ENCODE measurements at regions not wholly inside any gene's neighbourhood (a gene's known extent, or its start where the extent isn't known, plus 50 kb on each side); places are given as distances from the start of the nearest gene placed in this dataset.
"Not testable (repeated sequence)": the region's sequence is repeated elsewhere in the genome, so short reads cannot be mapped to it uniquely, and the experiment has no call there.

DNA sequence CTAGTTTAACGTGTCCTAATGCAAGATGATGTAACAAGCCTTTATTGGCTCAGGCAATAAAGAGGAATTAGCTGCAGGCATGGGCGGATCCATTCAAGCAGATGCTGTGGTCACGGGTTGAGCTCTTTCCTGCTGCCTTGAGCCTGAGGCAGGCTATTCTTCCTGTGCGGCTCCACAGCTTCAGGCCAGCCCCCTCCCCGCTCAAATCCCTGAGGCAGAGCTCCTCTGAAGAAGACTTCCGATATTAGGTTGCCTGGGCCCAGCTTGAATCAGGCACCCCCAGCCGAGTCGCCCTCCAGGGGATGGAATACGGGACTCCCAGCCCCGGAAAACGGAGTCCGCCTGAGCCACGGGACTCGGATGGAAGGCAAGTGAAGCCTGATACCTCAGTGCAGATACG is 95.0 kb upstream of the RUFY1 start:
- DNase-seq: no peak

DNA sequence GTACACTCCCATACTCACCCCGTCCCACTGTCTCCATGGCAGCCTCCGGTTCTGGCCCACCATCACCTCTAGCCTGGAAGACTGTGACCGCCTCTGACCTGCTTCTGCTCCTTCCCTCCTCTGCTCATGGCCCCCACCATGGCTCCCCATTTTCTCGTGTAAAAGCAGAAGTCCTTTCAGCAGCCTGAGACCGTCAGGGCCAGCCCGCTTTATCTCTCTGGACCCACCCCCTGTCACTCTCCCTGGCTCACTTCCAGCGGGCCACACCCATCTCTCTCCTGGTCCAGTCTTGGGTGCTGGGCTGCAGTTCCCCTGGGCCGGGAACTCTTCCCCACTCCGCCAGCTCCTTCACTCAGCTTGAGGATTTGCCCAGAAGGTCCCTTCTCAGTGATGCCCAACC is 96.0 kb upstream of the RUFY1 start:
- no peak for DNase-seq

DNA sequence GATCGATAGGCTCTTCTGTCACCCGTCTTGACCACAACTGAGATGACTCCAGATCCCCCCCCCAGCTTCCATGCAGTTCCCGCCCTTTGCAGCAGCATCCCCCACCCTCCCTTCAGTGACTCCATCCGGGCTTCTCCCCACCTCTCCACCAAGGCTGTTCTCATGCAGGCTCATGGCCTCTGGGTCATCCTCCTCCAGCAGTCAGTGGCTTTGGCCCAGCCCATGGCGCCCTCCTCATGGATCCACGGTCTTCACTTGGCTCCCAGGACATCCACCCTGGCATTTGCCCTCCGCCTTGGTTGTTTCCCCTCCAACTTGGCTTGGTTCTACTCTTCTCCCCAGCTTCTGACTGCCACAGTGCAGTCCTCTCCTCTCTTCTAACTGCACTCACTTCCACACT is 96.7 kb upstream of the RUFY1 start:
- no peak for DNase-seq

DNA sequence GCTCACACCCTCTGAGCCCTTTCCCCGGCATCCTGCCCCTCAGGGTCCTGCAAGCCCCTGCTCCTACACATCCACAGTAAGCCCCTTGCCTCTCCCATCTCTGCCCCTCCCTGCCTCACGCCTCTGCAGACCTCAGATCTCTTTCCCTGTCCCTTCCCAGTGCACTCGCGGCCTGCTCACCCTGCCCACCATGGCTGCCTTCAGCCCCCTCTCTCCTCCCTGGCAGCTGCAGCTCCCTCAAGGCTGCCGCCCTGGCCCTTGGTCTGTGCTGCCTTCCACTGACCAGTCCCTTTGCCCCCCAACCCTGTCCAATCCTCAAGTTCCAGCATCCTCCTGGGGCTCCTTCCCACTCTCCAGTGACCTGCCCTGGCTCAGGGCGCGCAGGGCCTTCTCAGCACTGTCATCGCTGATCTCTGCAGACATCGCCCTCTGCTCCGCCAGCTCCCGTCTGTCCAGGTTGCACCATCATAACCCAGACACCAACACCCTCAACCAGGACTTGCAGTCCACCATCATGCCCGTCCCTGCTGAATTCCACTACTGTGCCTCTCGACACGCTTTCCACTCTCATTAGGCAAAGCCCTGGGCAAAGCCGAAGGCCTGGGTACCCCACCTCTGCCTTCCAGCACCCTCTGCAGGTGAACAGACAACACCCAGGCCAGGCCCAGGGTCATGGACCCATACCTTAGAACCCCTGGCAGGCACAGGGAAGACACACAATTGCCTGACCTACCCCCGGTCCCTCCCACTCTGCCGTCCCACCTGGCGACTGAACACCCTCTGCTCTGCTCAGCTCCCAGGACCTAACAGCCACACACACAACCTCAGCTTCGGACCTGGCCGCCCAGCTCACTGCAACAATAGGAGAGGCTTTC is 97.8 kb upstream of the RUFY1 start:
- no peak for DNase-seq

DNA sequence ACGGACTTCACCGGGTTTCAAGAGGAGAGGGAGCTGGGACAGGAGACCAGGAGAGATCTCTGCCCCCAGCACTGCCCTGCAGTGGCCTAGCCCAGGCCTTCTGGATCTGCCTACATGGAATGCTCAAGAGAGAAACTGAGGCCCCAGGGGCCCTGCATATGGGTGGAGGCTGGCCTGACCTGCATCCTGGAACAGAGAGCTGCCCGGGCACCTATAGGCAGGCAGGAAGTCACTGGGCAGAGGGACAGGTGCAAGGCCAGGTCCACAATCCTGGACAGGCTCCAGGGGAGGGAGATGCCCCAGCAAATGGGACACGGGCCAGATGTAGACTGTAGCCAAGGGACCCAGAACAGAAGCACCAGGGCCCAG is 98.5 kb upstream of the RUFY1 start:
- no peak for DNase-seq

DNA sequence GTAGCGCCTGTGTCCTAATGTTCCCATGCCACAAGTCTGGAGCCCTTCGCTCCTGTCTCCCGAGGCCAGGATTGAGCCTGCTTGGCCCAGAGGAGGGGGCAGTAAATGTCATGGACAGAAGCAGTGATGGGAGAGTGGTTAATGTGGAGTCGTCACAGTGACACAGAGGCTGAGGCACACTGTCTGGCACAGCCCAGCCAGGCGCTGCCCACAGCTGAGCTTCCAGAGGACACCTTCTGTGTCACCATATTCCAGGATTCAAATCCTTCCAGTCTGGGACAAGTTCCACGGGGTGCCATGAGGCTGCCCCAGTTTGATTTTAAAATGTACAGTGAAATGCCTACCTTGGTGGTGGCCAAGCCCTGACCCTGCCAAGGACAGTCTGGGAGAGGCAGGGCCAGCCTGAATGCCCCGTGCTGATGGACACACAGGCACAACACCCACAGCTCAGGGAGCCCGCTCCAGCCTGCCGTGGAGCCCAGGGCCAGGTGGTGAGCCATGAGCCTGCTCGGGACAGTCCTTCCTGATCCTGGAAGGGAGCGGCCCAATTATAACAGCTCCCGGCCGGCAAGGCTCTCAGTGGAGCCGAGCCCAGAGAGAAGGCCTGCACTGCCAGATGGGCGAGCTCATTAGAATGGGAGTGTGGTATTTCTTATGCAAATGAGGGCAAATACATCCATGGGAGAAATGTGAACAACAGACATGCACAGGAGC is 99.1 kb upstream of the RUFY1 start:
- DNase-seq: no peak

DNA sequence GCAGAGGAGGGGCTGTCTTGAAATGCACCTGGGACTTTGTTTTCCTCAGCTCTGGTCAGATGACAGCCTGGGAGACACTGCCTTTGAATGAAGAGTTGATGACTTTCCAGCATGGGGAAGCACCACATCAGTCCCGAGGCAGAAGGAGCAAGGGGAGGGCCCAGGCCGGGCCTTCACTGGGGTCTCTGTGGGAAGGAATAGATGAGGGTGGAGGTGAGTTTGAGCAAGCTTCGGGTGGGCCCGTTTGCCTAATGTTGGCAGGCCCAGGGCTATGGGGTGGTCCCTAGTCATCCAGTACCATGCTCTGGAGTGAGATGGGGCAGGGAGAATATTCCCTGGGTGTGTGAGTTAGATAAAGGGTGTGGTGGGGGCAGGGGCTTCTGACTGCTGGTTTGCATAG is 100.4 kb upstream of the RUFY1 start:
- not testable (repeated sequence) for DNase-seq

DNA sequence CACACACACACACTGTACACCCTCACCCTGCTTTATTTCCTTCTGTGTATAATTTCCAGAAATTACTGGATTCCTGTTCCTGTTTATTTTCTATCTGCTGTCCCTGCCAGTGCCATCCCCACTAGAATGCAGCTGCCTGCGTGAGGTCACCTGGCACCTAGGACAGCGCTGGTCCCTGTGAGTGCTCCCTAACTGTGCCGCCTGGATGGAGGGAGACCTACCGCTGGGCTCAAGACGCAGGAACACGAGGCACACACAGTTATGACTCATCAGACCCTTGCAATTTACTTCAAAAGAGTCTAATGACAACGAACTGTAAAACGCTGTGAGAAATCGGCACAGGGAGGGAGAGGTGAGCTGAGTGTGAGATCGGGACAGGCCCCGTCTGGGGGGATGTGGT is 102.1 kb upstream of the RUFY1 start:
- not testable (repeated sequence) for DNase-seq

DNA sequence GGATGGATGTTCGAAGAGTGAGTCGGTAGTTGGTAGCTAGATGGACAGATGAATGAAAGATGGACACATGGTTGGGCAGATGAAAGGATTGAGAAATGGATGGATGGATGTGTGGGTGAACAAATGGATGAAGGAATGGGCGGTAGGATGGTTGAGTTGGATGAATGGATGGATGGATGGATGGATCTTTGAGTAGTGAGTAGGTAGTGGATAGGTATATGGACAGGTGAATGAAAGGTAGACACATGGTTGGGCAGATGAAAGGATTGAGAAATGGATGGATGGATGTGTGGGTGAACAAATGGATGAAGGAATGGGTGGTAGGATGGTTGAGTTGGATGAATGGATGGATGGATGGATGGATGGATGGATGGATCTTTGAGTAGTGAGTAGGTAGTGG is 97.0 kb upstream of the ADAMTS2 start:
- DNase-seq: not testable (repeated sequence)

DNA sequence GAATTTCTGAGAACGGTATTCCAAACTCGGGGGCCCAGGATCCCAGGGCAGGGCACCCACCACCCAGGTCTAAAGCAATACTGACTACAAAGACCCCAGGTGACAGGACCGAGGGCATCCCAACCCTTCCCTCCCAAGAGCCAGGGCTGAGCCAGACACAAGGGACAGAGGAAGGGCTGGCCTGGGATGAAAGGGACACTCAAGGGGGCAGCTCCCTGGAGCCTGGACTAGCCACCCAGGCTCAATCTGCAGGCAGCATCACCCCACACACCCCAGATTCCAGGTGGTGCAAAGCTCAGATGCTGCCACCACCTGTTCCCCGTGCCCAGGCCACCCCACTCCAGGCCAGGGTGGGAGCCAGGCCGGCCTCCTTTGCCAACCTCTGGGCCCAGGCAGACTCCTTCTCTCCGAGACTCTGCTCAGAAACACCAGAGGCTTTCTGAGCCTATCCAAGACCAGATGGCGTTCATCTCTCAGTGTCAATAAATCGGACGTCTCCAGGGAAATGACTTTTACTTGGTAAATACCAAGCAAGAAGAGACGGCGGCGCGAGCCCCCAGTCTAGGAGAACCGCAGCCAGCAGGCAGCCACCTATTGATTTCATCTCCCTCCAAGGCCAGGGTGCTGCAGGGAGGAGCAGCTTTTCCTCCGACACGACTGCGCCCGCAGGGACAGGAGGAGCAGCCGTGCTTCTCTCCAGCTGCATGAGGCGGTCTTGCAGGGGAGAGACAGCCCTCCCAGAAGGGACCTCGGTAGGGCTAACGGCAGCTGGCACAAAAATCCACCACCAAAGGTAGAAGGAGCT is 94.1 kb upstream of the ADAMTS2 start:
- no peak for DNase-seq

DNA sequence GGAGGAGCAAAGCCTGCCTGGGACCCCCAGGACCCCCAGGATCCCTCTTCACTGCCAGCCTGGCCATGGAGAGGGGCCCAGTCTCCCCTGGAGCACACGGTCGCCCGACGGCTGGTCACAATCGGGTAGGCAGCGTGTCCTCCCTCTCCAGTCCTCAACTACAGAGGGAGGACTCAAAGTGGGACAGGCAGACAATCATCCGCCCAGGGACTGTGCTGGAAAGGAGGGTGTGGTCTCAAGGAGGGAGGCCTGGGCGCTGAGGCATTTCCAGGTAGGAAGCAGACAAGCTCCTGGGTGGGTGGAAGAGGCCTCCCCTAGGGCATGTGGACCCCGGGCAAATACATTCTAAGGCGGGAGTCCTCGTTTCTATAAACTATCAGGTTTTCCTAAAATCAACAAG is 93.2 kb upstream of the ADAMTS2 start:
- no peak for DNase-seq

DNA sequence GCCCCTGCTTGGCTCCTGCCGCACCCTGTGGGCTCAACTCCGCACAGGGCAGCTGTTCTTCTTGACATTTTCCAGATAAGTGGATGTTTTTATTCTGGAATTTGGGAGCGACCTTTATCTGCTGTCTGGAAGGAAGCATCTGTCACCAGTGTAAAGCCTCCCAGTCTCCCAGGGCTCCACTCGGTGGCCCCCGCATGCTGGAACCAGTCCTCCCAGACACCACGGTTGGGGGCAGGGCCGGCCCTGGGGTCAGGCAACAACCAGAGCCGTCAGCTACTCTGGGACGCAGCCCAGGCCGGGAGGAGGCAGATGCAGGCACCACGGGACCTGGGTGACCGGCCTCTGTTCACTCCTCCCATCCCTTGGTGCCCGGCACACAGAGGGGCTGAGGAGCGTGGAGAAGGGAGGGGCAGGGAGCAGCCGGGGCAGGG is 92.8 kb upstream of the ADAMTS2 start:
- no peak for DNase-seq

DNA sequence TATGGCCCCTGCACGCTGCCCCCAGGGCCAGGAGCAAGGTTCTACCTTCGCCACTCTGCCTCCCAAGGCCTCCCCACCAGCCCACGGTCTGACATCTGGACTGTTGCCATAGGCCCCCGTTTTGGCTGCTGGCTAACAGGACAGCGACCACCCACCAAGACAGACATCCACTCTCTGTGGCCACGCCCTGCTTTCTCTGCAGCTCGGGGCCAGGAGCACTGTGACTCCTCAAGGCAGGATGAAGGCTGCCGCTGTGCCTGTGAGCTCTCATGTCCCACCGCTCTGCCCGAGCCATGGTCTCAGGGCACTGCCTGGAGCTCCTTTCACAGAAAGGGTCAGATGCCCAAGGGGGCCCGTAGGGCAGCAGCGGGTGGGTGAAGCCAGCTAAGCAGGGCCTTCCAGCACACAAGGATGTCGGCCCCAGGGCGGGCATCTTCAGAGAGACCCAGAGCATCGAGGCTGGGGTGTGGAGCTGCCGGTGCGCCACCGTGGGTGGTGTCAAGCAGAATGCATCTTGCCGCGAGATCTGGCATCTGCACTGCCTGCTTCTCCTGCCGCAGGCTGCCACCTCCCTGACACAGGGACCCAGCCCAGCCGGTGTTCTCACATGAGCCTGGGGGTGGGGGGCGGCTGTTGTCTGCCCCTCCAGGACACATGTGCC is 92.2 kb upstream of the ADAMTS2 start:
- DNase-seq: no peak

DNA sequence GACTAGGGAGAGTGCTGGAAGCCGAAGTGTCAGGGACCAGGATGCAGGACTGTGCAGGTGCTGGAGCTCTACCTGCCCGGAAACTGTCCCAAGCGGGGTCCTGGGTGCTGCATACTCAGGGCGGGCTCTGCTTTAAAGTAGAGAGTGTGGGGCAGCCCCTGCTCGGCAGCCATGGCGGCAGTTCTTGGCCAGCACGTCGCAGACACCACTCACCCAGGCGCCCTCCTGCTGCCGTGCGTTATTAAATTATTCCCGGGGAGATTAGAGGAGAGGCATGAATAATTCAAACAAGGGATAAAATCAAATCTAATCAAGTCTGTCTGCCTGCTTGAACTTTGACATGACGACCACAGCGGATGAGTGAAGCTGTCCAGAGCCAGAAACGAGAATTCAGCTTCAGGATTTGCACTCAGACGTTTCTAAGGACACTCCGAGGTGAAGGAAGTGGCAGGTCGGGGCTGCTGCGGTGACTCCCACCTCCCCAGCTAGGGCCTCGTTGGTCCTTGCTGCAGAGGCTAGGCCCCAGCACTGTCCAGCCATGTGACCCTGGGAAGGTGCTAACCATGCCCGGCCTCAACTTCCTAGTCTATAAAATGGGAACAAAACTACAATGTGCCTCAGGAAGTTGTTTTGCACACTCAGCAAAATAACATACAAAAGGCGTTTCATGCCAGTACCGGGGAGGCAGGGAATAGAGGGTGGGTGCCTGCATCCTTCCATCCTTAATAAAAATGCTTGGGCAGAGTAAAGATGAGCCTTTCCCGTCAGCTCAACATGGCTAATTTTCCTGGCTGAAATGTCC is 91.3 kb upstream of the ADAMTS2 start:
- DNase-seq: no peak

DNA sequence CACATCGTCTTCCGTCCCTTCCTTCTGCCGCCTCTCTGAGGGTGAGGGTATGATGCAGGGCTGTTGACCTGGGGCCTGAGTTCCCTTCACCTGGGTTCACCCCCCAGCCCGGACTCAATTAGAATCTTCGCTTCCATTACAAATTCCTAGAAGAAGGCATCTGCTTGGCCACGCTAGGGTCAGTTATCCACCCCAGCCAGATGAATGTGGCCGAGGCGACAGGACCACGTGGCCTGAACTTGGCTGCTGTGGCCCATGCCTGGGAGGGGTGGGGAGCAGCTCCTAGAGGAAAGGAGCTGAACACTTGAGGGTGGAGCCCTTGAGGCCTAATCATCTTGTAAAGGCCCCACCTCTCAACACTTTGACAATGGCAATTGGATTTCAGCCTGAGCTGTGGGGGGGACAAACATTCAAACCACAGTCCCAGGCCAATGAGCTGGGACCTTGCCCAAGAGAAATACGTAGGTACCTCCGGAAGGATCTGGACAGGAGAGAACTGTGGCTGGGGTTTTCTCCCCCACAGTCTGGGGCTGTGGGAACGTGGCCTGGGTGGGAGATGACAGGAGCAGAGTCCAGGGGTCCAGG is 90.6 kb upstream of the ADAMTS2 start:
- DNase-seq: no peak

DNA sequence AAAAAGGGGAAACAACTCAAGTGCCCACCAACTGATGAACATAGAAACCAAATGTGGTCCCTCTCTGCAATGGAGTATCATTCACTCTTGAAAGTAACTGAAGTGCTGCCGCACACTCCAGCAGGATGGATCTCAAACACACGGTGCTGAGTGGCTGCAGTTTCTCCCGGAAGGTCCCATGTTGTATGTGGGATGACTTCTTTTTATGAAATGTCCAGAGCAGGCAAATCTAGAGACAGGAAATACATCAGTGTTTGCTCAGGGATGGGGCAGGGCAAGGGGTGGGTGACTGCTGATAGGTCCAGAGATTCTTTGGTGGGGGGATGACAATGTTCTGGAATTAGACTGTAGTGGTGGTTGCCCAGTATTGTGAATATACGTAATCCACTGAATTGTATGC is 89.9 kb upstream of the ADAMTS2 start:
- DNase-seq: no peak

DNA sequence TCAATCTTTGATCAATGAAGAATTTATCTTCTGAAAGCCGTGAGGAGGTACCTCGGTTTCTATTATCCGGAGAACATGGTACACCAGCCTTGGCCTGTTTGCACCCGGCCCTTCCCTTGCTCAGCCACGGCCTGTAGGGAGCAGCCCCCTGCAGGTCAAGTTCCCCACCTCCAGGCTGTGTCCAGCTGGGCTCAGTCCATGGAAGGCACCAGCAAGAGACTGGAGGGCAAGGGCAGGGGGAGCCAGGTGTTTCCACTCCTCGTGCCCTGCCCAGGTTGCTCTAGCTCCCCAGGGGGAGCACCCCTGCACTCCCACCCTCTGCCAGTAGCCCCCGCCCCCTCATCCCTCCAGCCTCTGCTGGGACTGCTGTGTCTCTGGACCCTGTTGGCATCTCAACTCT is 87.3 kb upstream of the ADAMTS2 start:
- no peak for DNase-seq

DNA sequence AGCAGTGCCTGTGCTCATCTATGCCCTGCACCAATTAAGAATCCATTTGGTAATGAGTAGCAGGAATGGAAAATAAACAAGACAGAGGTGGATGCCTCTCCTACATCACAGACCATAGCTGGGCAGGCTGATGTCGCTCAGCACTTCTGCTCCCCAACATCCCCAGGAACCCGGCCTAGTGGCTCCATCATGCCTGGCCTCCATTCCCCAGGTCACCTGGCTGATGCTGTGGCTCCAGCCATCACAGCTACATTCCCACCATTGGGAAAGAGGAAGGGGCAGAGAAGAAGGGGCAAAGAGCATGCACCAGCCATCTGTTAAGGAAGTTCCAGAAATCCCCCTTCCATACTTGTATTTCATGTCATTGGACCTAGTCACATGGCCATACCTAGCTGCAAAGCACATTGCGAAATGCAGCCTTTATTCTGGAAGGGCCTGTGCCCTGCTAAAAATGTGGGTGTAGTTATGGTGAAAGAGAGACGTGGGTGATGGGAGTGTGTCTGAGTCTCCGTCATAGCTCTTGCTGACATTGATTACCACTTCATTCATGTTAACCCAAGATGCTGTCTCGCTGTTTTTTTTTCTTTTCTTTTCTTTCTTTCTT is 86.1 kb upstream of the ADAMTS2 start:
- no peak for DNase-seq

DNA sequence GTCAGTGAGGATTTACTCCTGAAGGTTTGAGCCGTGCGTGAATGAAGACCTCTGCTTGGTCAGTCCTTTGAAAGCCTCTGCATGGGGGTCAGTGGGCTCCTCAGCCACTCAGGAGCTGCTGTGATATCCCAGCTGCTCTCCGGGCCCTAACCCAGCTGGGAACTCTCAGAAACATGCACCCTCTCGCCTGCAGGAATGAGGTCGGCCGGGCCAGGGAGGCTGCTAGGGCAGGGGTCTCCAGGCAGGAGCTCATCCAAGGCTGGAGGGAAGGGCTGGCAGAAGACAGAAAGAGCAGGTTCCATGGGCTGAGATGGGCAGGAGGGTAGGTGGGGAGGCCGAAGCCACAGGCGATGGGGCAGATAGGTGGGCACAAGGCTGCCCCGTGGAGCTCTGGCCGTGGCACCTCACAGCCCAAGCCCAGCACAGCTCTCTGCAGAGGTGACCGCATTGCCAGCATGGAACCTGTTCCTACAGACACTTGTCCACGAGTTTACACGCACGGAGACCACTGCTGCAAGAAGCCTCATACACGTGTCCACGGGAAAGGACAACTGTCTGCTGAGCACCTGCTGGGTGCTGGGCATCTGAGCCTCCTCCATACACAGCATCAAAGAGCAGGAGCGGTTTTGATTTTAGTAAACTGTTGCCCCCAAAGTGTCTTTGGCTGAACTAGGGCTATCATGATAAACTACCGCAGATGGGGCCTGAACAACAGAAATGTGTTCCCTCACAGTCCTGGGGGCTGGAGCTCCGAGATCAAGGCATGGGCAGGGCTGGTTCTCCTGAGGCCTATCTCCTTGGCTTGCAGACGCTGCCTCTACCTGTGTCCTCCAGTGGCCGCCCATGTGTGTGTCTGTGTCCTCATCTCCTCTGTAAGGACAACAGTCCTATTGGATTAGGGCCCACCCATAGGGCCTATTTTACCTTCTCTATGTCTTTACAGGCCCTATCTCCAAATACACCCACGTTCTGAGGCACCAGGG is 85.2 kb upstream of the ADAMTS2 start:
- no peak for DNase-seq

DNA sequence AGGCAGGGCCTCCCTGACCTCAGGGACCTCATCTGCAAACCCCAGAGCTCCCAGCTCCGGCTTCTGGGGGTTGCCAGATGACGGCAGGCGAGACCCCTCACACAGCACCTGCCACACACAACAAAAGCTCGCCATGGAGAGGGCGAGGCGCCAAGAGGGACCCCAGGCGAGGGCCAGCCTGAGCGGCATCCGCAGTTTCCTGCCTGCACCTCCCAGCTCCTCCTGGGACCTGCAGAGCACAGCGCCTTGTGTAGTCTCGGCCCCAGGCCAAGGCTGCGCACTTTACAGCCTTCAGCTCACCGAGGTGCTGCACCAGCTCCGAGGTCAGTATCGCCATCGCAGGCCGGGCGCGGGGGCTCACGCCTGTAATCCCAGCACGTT is 82.4 kb upstream of the ADAMTS2 start:
- DNase-seq: no peak
